Epithelial cell of proximal tubule (primary cell): ENCODE measurements at regions not wholly inside any gene's neighbourhood (a gene's known extent, or its start where the extent isn't known, plus 50 kb on each side); places are given as distances from the start of the nearest gene placed in this dataset.

Experiments
- DNase-seq: peaks from one replicate; pipeline ENCODE4 v3.0.0-alpha.2; 2011; ENCODE audit warnings: low read depth
- H3K4me3 ChIP-seq: 2 replicates; pipeline ENCODE4 v1.5.1; 2011; ENCODE audit warnings: low read depth, mild to moderate bottlenecking, low read length
- TF ChIP-seq, protein P1 (sequence below): conservative IDR thresholded peaks from 2 replicates; pipeline ENCODE4 v1.5.1; 2012; ENCODE audit warnings: low read depth, mild to moderate bottlenecking, low read length

DNA sequence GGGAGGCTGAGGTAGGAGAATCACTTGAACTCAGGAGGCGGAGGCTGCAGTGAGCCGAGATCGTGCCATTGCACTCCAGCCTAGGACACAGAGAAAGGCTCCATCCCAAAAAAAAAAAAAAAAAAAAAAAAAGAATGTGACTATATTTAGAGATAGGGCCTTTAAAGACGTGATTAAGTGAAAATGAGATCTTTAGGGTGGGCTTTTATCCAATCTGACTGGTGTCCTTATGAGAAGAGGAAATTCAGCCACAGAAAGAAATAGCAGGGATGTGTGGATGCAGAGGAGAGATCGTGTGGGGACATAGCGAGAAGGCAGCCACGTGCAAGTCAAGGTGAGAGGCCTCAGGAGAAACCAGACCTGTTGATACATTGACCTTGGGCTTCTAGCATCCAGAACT is 69.9 kb upstream of the ACSL3 start:
- no peak for DNase-seq
- no peak overlapping the region for H3K4me3 ChIP-seq
- TF ChIP-seq, protein P1, sequence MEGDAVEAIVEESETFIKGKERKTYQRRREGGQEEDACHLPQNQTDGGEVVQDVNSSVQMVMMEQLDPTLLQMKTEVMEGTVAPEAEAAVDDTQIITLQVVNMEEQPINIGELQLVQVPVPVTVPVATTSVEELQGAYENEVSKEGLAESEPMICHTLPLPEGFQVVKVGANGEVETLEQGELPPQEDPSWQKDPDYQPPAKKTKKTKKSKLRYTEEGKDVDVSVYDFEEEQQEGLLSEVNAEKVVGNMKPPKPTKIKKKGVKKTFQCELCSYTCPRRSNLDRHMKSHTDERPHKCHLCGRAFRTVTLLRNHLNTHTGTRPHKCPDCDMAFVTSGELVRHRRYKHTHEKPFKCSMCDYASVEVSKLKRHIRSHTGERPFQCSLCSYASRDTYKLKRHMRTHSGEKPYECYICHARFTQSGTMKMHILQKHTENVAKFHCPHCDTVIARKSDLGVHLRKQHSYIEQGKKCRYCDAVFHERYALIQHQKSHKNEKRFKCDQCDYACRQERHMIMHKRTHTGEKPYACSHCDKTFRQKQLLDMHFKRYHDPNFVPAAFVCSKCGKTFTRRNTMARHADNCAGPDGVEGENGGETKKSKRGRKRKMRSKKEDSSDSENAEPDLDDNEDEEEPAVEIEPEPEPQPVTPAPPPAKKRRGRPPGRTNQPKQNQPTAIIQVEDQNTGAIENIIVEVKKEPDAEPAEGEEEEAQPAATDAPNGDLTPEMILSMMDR: no peak

DNA sequence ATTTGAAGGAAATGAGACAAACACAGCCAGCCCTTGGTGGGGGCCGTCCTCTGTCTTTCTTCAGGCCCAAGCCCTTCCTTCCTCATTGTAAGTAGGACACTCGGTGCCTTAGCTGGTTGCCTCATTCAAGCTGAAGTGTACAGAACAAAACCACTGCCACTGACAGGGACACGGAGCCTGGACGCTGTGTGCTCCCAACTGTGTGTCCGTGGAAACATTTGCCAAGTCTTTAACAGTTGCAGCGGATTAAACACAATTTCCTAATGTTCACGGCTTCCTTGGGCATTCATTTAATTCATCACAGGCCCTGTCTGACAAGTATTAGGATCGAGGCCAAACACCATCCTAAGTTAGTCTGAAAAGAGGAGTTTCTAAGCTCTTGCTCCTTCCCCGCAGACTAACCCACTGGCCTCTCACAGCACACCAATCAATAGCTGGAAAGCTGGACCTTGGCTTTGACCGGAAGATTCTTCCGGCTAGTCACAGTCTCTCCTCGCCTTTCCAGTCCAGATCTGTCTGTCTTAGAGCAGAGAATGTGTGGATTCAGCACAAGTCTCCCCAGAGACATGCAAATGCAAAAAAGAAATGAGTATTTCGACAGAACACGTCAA is 68.7 kb upstream of the ACSL3 start:
- TF ChIP-seq, protein P1: no peak
- no peak overlapping the region for H3K4me3 ChIP-seq
- DNase-seq: no peak

DNA sequence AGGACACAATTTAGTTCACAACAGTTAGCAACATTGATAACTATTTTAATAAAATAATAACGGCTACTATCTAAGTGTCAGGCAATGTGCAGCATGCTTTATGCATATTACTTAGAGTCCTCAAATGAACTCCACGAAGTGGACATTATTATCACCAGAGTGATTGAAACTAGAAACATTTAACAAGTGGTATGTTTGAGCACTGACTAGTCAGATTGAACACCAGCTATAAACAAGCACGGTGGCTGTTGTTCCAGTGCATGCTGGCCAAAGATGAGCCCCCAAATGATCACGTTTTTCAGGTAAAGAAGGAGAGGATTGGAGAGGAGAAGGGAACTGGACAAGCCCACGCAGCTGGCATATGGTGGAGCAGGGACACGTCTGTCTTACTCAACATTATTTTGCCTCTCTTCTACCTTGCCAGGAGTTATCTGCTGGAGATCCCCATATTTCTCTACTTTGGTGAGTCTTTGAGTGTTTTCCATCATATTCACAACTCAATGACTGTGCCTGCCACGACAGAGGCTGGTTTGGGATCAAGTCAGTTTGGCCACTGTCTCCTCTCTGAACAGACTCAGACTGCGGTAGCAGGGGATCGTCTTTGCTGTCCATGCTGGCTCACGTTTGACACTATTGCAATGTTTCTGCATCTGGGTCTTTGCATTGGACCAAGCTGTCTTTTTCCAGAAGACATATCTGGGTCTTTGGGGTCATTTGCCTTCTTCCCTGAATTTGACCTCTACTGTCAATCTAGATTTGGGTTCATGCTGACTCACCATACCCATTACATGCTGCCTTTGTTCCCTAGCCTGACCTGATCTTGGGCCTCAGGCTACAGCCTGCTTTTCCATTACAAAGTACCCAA is 66.0 kb upstream of the ACSL3 start:
- TF ChIP-seq, protein P1: no peak
- DNase-seq: no peak
- H3K4me3 ChIP-seq: no peak overlapping the region

DNA sequence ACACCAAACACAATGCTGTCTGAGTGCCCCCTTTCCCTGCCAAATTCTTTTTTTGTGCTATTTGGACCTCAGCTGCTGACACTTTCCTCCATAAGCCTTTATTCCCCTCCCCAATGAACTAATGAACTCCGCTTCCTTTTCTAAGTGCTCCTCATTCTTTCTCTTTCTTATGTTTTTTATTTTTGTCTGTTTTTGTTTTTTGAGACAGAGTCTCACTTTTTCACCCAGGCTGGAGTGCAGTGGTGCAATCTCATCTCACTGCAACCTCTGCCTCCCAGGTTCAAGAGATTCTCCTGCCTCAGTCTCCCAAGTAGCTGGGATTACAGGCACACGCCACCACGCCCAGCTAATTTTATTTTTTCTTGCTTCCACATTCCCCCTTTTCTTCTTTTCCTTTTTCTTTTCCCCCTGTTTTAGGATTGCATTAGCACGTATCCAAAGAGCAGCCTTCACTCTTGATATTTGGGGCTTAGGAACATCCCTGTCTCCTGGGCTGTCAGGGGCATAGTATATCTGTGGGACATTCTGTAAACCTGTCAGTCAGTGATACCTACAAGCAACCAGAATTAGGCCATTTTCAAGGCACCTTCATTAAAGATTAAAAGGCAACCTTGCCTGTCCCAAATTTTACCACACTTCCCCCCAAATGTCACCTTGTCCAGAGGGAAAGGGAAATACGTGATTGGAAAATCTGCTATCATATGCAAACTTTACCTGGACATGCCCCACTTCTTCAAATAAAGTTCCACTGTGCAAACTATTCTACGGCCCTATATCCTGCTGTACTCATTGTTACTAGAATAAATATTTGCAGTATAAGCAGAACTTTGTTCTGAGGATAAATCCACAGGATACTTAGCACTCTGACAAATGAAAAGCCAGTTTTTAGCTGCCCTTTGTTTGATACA is 65.1 kb upstream of the ACSL3 start:
- no peak overlapping the region for H3K4me3 ChIP-seq
- TF ChIP-seq, protein P1: no peak
- no peak for DNase-seq

DNA sequence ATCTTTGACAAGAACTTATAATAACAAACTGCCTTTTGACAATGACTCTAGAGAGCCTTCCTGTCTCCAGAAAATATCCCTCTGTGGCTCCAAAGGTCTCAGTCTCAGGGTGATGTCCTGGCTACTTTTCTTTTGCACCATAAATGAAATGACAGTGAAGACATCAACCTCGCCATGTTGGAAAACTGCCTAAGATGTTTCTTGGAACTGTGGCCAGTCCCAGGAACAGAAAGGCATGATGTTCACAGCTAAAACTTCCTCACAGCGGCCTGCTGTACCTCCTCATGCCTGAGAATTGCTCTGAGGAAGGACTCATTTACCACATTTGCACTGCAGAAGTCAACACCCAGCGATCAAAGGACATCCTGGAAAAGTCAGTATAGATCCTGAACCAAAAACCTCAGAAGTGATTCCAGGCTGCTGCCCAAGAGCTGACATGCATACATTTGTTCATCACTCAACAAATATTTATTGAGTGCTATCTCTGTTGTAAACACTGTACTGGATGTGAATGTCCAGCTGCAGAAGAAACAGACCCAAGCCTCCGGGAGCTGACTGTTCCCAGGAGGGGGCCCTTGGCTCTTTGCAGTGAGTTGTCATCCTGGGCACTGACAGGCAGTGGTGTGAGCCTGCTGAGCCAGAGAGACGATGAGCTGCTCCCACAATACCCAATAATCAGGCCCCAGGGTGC is 64.3 kb upstream of the ACSL3 start:
- no peak overlapping the region for H3K4me3 ChIP-seq
- DNase-seq: no peak
- TF ChIP-seq, protein P1: no peak

DNA sequence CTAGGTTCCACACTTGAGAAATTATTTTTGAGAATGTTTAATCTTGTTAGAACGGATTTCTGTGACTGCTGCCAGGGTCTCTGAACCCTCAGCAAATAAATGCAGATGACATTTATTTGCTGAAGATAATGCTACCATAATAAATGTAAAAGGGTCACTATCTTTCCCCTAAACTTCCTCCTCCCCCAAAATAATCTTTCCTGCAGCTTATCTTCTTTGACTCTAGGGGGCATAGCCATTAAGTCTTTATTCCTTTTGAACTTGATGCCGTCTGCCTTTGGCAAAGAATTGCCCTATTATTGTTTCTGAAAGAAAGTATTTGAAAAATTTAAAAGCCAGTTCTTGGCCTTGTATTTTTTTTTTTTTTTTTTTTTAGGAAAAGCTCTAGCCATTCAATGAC is 63.6 kb upstream of the ACSL3 start:
- DNase-seq: no peak
- TF ChIP-seq, protein P1: peak; percentile 62
- H3K4me3 ChIP-seq: no peak overlapping the region
